Lung (tissue), 11 donors: ENCODE measurements at regions not wholly inside any gene's neighbourhood (a gene's known extent, or its start where the extent isn't known, plus 50 kb on each side); places are given as distances from the start of the nearest gene placed in this dataset.

Experiments used
- ATAC-seq: fragments of 200-7000 bp; cut with Tn5 transposase; one replicate; pipeline ENCODE4 v1.9.1; 2020; ENCODE audit warnings: moderate number of reproducible peaks; ENCODE audit not compliant: insufficient read depth, low FRiP score
- DNase-seq, 3 donors: peaks; one replicate each; pipeline ENCODE4 v3.0.0-alpha.2; 2013 to 2017
- H3K27ac ChIP-seq, 2 donors: one replicate each; pipeline ENCODE4 v1.5.1; 2013; ENCODE audit warnings: mild to moderate bottlenecking in 2 of 2, moderate library complexity in 2 of 2, control low read depth in 1 of 2, inconsistent platforms in 1 of 2, low read depth in 1 of 2, low read length in 1 of 2
- H3K27me3 ChIP-seq, 3 donors: one replicate each; pipeline ENCODE4 v1.5.1; 2013; ENCODE audit warnings: low read length in 2 of 3; ENCODE audit not compliant: control insufficient read depth in 3 of 3, insufficient read depth in 3 of 3
- H3K36me3 ChIP-seq, 4 donors: one replicate each; pipeline ENCODE4 v1.5.1; 2013; ENCODE audit warnings: low read length in 4 of 4, mild to moderate bottlenecking in 1 of 4, moderate library complexity in 1 of 4; ENCODE audit not compliant: control insufficient read depth in 4 of 4, insufficient read depth in 4 of 4
- H3K4me1 ChIP-seq, 5 donors: one replicate each; pipeline ENCODE4 v1.5.1; 2013; ENCODE audit warnings: low read length in 5 of 5, mild to moderate bottlenecking in 2 of 5, moderate library complexity in 1 of 5; ENCODE audit not compliant: control insufficient read depth in 5 of 5, insufficient read depth in 5 of 5
- H3K4me3 ChIP-seq: one replicate; pipeline ENCODE4 v1.5.1; 2013; ENCODE audit warnings: mild to moderate bottlenecking, control low read depth, moderate library complexity
- H3K9ac ChIP-seq, 2 donors: one replicate each; pipeline ENCODE4 v1.5.1; 2013; ENCODE audit warnings: low read length in 2 of 2, control low read depth in 1 of 2; ENCODE audit not compliant: insufficient read depth in 1 of 2
- H3K9me3 ChIP-seq, 4 donors: one replicate each; pipeline ENCODE4 v1.5.1; 2013; ENCODE audit warnings: low read length in 3 of 4, mild to moderate bottlenecking in 1 of 4, moderate library complexity in 1 of 4; ENCODE audit not compliant: control insufficient read depth in 4 of 4, insufficient read depth in 3 of 4
- WGBS, 2 donors: extraction: QIAGEN DNeasy Blood & Tissue Kit; methylation state at CpG; one replicate each; pipeline ENCODE4 v1.1.7; 2013; 5-methylcytosine and 5-hydroxymethylcytosine counted together
- TF ChIP-seq, protein P1 (sequence below): IDR thresholded peaks from 2 replicates; pipeline ENCODE4 v1.5.1; 2012; ENCODE audit warnings: mild to moderate bottlenecking; ENCODE audit errors: control extremely low read depth, extremely low read depth
- donor health status: control.
- donor health status: control.
- donor health status: Bipolar disorder and iron deficiency.
- donor health status: healthy.
- donor health status: DM: yes; HTN: yes; CAD: no.

DNA sequence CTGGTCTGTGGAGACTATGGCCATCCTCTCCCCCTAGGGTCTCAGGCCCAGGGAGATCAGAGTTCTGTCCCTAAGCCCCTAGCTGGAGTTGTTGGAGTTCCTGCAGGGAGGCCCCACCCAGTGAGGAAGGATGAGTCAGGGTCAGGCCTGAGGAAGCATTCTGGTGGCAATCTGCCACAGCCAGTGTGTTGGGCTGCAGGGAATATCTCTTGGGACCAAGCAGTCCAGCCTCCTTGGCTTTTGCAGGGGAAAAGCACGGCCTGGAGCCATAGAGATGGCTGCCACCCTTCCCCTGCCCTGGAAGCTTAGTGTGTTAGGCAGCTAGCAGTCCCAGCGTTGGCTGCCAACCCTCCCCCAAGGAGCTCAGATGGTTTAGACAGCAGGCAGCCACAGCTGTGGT, 202.4 kb downstream of the RTL9 start:
- Histone ChIP-seq H3K27ac (no peak overlapping the region), H3K36me3 (no peaks in the 10 kb centered on the region), H3K9me3 (peaks cover 0 to 14% (median 2%) of the 10 kb centered on the region in 4 donors), H3K4me1 (no peaks in the 10 kb centered on the region), H3K4me3 (no peak overlapping the region), H3K27me3 (peaks cover 0 to 8% (median 0%) of the 10 kb centered on the region in 3 donors), H3K9ac (no peak overlapping the region)
- DNase-seq (no peak), ATAC-seq (no peak)
- 61 to 80% methylated on average over 2 of the region's 2 CpGs for WGBS, 2 donors
- TF ChIP-seq, protein P1, sequence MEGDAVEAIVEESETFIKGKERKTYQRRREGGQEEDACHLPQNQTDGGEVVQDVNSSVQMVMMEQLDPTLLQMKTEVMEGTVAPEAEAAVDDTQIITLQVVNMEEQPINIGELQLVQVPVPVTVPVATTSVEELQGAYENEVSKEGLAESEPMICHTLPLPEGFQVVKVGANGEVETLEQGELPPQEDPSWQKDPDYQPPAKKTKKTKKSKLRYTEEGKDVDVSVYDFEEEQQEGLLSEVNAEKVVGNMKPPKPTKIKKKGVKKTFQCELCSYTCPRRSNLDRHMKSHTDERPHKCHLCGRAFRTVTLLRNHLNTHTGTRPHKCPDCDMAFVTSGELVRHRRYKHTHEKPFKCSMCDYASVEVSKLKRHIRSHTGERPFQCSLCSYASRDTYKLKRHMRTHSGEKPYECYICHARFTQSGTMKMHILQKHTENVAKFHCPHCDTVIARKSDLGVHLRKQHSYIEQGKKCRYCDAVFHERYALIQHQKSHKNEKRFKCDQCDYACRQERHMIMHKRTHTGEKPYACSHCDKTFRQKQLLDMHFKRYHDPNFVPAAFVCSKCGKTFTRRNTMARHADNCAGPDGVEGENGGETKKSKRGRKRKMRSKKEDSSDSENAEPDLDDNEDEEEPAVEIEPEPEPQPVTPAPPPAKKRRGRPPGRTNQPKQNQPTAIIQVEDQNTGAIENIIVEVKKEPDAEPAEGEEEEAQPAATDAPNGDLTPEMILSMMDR, result no peak

GRCh38 chrX:110563282-110563681, 204.6 kb downstream of the RTL9 start:
- Histone ChIP-seq H3K4me3 (no peak overlapping the region), H3K27ac (no peak overlapping the region)

GRCh38 chrX:110568441-110568840, 209.8 kb downstream of the RTL9 start:
- H3K9ac ChIP-seq, result no peak overlapping the region
- no peak overlapping the region for H3K27ac ChIP-seq
- WGBS, 2 donors, result 27 to 57% methylated on average over 2 of the region's 2 CpGs
- peaks cover 0 to 5% (median 3%) of the 10 kb centered on the region in 3 donors for H3K27me3 ChIP-seq
- ATAC-seq (no peak), DNase-seq (peak in 2 of 3 donors; percentile 0 to 25)
- H3K4me1 ChIP-seq, result no peaks in the 10 kb centered on the region
- H3K4me3 ChIP-seq, result no peak overlapping the region
- H3K9me3 ChIP-seq, result peaks cover 0 to 4% (median 2%) of the 10 kb centered on the region in 4 donors
- H3K36me3 ChIP-seq, result no peaks in the 10 kb centered on the region
- TF ChIP-seq, protein P1, result no peak

More at GRCh38 chrX:110563282-110563681, 204.6 kb downstream of the RTL9 start:
- TF ChIP-seq, protein P1, result no peak
- ATAC-seq (no peak), DNase-seq (no peak)
- no peaks in the 10 kb centered on the region for H3K4me1 ChIP-seq
- H3K36me3 ChIP-seq, result no peaks in the 10 kb centered on the region
- no peak overlapping the region for H3K9ac ChIP-seq
- peaks cover 0 to 12% (median 2%) of the 10 kb centered on the region in 4 donors for H3K9me3 ChIP-seq
- peaks cover 0 to 8% (median 3%) of the 10 kb centered on the region in 3 donors for H3K27me3 ChIP-seq

DNA sequence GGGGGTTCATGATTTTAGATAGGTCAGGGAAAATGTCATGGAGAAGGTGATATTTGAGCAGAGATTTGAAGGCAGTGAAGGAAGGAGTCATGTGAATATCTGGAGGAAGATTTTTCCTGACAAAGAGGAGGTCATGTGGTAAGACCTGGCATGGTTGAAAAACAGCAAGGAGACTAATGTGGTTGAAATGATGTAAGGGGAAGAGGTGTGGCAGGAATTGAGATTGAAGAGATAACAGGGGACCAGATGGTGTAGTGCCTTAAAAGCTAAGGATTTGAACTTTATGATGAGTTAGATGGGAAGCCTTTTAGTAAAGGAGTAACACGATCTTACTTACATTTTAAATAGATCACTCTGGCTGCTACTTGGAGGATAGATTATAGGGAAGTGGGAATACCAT, 210.9 kb downstream of the RTL9 start:
- Histone ChIP-seq H3K4me3 (no peak overlapping the region), H3K9ac (no peak overlapping the region), H3K27me3 (peaks cover 0 to 8% (median 3%) of the 10 kb centered on the region in 3 donors), H3K9me3 (peaks cover 0 to 4% (median 2%) of the 10 kb centered on the region in 4 donors), H3K4me1 (no peaks in the 10 kb centered on the region), H3K36me3 (no peaks in the 10 kb centered on the region), H3K27ac (no peak overlapping the region)
- TF ChIP-seq, protein P1, result no peak
- DNase-seq (no peak), ATAC-seq (no peak)
- 40% methylated on average over 1 of the region's 1 CpG for WGBS, 2 donors
